ENCODE measurements at regions not wholly inside any gene's neighbourhood (a gene's known extent, or its start where the extent isn't known, plus 50 kb on each side); places are given as distances from the start of the nearest gene placed in this dataset.

DNA sequence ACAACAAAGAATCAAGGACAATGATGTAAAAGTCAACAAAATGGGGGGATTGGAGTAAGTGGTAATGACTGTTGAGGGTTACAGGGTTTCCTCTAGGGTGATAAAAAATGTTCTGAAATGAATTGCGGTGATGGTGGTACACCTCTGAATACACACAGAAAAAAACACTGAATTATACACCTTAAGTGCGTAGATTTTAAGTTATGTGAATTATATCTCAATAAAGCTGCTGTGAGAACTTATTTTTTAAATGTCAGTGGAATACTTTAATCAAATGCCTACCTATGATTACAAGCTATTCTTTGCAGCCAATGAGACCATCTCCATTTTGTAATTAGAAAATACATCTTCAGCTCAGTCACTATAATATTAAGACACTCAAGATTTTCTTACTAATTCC lies 53.5 kb downstream of the ZNF608 start:
- peaks cover 0 to 25% (median 13%) of the 10 kb centered on the region in 12 donors for H3K4me1 ChIP-seq
- no peaks in the 10 kb centered on the region for H3K36me3 ChIP-seq
- no peak for TF ChIP-seq POLR2A (IDR thresholded peaks at IDR 0.05)
- TF ChIP-seq, protein P1, sequence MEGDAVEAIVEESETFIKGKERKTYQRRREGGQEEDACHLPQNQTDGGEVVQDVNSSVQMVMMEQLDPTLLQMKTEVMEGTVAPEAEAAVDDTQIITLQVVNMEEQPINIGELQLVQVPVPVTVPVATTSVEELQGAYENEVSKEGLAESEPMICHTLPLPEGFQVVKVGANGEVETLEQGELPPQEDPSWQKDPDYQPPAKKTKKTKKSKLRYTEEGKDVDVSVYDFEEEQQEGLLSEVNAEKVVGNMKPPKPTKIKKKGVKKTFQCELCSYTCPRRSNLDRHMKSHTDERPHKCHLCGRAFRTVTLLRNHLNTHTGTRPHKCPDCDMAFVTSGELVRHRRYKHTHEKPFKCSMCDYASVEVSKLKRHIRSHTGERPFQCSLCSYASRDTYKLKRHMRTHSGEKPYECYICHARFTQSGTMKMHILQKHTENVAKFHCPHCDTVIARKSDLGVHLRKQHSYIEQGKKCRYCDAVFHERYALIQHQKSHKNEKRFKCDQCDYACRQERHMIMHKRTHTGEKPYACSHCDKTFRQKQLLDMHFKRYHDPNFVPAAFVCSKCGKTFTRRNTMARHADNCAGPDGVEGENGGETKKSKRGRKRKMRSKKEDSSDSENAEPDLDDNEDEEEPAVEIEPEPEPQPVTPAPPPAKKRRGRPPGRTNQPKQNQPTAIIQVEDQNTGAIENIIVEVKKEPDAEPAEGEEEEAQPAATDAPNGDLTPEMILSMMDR (IDR thresholded peaks at IDR 0.05): no peak
- H3K9me3 ChIP-seq: no peaks in the 10 kb centered on the region
- H3K27me3 ChIP-seq: no peaks in the 10 kb centered on the region
- DNase-seq (no peak), ATAC-seq (no peak)
- intact Hi-C loops (cut with DNase I): no loop called here
- no peak overlapping the region for H3K4me3 ChIP-seq
- 98 to 99% (median 98%) methylated on average over 2 of the region's 2 CpGs for WGBS, 4 donors
- H3K27ac ChIP-seq: no peak overlapping the region

GRCh38 chr5:124692324-124692723 lies 54.1 kb downstream of the ZNF608 start:
- Histone ChIP-seq H3K9me3 (no peaks in the 10 kb centered on the region), H3K27me3 (no peaks in the 10 kb centered on the region), H3K36me3 (no peaks in the 10 kb centered on the region), H3K4me3 (no peak overlapping the region), H3K27ac (peak overlapping the region in 1 of 12 donors; percentile 34), H3K4me1 (peaks cover 0 to 19% (median 7%) of the 10 kb centered on the region in 12 donors)
- DNase-seq: no peak
- TF ChIP-seq POLR2A (IDR thresholded peaks at IDR 0.05): no peak
- TF ChIP-seq, protein P1 (IDR thresholded peaks at IDR 0.05): no peak
- no peak for ATAC-seq
- intact Hi-C loops (cut with DNase I): no loop called here
- 76 to 82% (median 81%) methylated on average over 3 of the region's 3 CpGs for WGBS, 4 donors

DNA sequence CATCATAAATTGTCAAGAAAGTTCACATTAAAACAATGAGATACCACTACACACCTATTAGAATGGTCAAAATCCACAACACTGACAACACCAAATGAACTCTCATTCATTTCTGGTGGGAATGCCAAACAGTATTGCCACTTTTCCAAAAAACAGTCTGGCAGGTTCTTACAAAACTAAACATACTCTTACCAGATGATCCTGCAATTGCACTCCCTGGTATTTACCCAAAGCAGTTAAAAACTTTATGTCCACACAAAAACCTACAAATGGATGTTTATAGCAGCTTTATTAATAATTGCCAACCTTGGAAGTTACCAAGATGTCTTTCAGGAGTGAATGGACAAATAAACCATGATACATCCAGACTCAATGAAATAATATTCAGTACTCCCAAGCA lies 56.8 kb downstream of the ZNF608 start:
- ATAC-seq (no peak), DNase-seq (no peak)
- Histone ChIP-seq H3K9me3 (no peaks in the 10 kb centered on the region), H3K27ac (no peak overlapping the region), H3K4me3 (no peak overlapping the region), H3K36me3 (no peaks in the 10 kb centered on the region), H3K4me1 (peaks cover 0 to 29% (median 8%) of the 10 kb centered on the region in 12 donors), H3K27me3 (no peaks in the 10 kb centered on the region)
- TF ChIP-seq POLR2A (IDR thresholded peaks at IDR 0.05): no peak
- TF ChIP-seq, protein P1 (IDR thresholded peaks at IDR 0.05): no peak
- intact Hi-C loops (cut with DNase I): no loop called here

DNA sequence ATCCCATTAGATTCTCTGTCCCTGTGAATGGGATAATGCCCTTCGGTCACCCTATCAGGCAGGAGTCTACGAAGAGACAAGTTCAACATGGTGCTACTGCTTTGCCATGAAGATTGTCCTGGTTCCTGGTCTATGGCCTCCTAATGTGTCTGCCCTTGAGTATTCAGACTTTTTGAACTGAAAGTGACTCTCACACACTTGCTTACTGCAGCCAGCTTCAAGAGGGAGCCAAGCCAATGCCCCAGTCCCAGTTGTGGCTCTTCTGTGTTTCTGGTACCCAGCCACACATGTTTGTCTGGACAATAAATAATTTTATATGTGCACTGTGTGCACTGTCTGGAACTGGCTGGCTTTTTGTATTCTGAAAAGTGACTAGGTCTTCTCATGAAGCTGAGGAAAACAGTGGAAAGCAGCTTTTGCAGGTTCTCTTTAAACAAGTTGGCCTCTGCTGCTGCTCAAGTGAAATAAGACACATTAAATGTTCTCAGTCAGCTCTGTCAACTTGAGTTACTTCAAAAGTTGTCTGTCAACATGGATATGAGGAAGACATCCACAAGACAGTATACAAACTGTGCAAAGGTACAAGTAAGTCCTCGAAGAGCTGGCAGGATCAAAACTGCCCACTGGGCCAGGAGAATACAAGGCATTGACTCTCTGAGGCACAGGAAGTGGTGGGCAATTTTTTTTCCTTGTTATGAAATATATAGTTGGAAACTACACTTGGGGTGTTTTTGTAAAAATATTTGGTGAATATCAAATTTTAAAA lies 60.0 kb downstream of the ZNF608 start:
- no peak for ATAC-seq
- H3K36me3 ChIP-seq: no peaks in the 10 kb centered on the region
- H3K4me1 ChIP-seq: peaks cover 0 to 31% (median 2%) of the 10 kb centered on the region in 12 donors
- no peaks in the 10 kb centered on the region for H3K9me3 ChIP-seq
- 90 to 93% (median 91%) methylated on average over 3 of the region's 3 CpGs for WGBS, 4 donors
- no peak for DNase-seq
- H3K4me3 ChIP-seq: no peak overlapping the region
- intact Hi-C loops (cut with DNase I): no loop called here
- H3K27ac ChIP-seq: peak overlapping the region in 1 of 12 donors; percentile 21
- no peaks in the 10 kb centered on the region for H3K27me3 ChIP-seq
- TF ChIP-seq, protein P1 (IDR thresholded peaks at IDR 0.05): no peak
- no peak for TF ChIP-seq POLR2A (IDR thresholded peaks at IDR 0.05)
